Loucy (cell line): ENCODE measurements at regions not wholly inside any gene's neighbourhood (a gene's known extent, or its start where the extent isn't known, plus 50 kb on each side); places are given as distances from the start of the nearest gene placed in this dataset.

Experiments
- CTCF ChIP-seq: fragments of 200-600 bp; sonication (generic); conservative IDR thresholded peaks from 2 replicates; pipeline ENCODE4 v1.5.1; 2014; ENCODE audit warnings: mild to moderate bottlenecking, antibody characterized with exemption, low read length
- EZH2phosphoT487 ChIP-seq: fragments of 200-600 bp; IDR thresholded peaks from 2 replicates; pipeline ENCODE4 v1.6.1; 2018; ENCODE audit warnings: antibody characterized with exemption, mild to moderate bottlenecking, moderate library complexity, borderline replicate concordance

GRCh38 chr3:94183551-94183950, 120.7 kb downstream of the NSUN3 start:
- TF ChIP-seq CTCF (no peak), EZH2phosphoT487 (no peak)
